Ectodermal cell (in vitro differentiated cells): ENCODE measurements at regions not wholly inside any gene's neighbourhood (a gene's known extent, or its start where the extent isn't known, plus 50 kb on each side); places are given as distances from the start of the nearest gene placed in this dataset.
"Not testable (repeated sequence)": the region's sequence is repeated elsewhere in the genome, so short reads cannot be mapped to it uniquely, and the experiment has no call there.

Experiments
- H3K27ac ChIP-seq: 2 replicates; pipeline ENCODE4 v1.7.0; 2013; ENCODE audit warnings: mild to moderate bottlenecking, low read depth, low read length; ENCODE audit not compliant: insufficient read depth, poor library complexity, severe bottlenecking
- H3K27me3 ChIP-seq: 2 replicates; pipeline ENCODE4 v1.7.0; 2013; ENCODE audit warnings: mild to moderate bottlenecking, low read length; ENCODE audit not compliant: insufficient read depth, control insufficient read depth, poor library complexity, severe bottlenecking
- H3K36me3 ChIP-seq: one replicate; pipeline ENCODE4 v1.7.0; 2013; ENCODE audit warnings: low read length; ENCODE audit not compliant: control insufficient read depth, insufficient read depth
- H3K4me1 ChIP-seq: one replicate; pipeline ENCODE4 v1.7.0; 2013; ENCODE audit warnings: low read length; ENCODE audit not compliant: control insufficient read depth, insufficient read depth
- H3K4me3 ChIP-seq: 2 replicates; pipeline ENCODE4 v1.7.0; 2013; ENCODE audit warnings: low read depth, low read length, control low read depth; ENCODE audit not compliant: insufficient read depth
- H3K9me3 ChIP-seq: 2 replicates; pipeline ENCODE4 v1.7.0; 2013; ENCODE audit warnings: mild to moderate bottlenecking, low read length, moderate library complexity; ENCODE audit not compliant: control insufficient read depth
- WGBS, 2 experiments: methylation state at CpG; one replicate each; pipeline ENCODE4 v1.1.7; 2013; ENCODE audit warnings: missing lambda C conversion rate in 2 of 2; 5-methylcytosine and 5-hydroxymethylcytosine counted together

DNA sequence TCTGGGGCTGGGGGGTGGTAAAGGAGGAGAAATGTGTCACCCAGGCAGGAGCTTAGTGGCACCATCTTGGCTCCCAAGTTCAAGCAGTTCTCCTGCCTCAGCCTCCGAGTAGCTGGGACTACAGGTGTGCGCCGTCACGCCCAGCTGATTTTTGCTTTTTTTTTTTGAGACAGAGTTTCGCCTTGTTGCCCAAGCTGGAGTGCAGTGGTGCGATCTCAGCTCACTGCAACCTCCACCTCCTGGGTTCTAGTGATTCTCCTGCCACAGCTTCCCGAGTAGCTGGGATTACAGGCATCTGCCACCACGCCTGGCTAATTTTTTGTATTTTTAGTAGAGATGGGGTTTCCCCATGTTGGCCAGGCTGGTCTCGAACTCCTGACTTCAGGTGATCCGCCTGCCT lies 82.1 kb upstream of the METTL9 start:
- WGBS, 2 experiments: 83 to 89% methylated on average over 7 to 9 of the region's 10 CpGs
- not testable (repeated sequence) for H3K27me3 ChIP-seq, H3K4me3 ChIP-seq, H3K36me3 ChIP-seq, H3K27ac ChIP-seq, H3K4me1 ChIP-seq, H3K9me3 ChIP-seq

DNA sequence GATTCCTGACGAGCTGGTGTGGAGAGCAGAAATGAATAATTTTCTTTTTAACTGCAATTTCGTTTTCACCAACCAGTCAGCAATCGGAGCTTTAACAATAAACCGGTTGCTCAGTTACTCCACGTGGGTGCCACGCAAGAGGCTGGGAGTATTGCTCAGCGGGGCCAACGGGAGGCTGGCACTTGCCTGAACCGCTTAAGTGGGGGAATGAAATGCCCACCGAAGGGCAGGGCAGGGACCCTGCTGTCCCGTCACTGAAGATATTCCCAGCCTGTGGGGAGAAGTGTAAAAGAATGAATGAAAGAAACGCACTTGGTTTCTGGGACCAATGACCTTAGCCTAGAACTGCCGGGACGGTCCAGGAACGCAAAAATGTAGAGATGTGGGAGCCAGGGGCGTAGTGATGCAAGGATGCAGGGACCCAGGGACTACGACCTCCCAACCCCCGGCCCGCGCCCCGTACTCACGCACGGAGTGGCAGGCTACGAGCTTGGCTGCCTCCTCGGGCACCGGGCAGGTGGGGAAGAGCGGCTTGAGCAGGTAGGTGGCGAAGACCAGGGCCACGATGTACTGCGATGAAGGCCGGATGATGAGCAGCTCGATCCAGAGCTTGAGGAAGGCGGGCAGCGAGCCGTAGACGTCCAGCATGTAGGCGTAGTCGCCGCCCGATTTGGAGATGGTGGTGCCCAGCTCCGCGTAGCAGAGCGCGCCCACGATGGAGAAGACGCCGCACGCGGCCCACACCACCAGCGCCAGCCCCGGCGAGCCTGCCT lies 79.8 kb upstream of the METTL9 start:
- H3K27me3 ChIP-seq, H3K36me3 ChIP-seq, H3K9me3 ChIP-seq, H3K27ac ChIP-seq: not testable (repeated sequence)
- WGBS, 2 experiments: 0% methylated on average over 39 to 46 of the region's 52 CpGs
- H3K4me3 ChIP-seq: peak overlapping the region; percentile 68
- H3K4me1 ChIP-seq: peaks cover 13% of the 10 kb centered on the region

DNA sequence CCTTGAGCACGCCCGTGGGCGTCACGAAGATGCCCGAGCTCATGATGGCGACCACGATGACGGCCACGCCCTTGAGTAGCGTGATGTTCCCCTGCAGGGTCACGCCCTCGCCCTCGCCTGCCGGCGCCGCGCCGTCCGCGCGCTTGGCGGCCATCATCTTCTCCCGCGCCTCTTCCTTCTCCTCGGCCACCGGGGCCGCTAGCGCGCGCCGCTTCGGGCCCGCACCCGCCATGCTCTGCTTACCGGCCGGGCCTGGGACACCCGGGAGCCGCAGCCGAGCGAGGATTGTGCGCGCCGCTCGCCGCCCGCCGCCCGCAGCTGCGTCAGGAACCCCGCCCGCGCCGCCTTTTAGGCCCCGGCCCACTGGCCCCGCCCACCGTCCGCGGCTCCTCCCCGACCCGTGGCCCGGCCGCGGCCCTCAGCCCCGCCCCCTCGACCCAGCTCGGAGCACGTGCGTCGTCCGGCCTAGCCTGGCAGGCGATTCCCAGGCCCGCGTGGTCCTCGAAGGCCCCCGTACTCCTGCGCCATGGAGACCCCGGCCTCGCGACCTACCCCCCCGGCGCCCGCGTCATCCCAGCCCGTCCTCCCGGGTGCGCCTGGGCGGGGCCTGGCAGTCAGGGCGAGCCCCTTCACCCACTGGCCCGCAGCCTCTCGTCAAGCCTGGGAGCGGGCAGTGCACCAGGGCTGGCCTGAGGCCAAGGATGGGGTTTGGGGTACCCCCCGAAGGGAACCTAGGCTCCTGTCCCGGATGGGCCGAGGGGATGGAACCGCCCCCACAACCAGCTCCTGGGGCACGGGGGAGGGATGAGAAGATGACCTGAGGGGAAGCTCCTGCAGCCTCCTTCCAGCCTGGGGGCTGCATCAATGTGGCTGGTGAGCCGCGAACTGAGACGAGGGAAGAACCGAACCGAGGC lies 79.0 kb upstream of the METTL9 start:
- H3K27me3 ChIP-seq, H3K9me3 ChIP-seq, H3K36me3 ChIP-seq: not testable (repeated sequence)
- 0% methylated on average over 91 to 94 of the region's 101 CpGs for WGBS, 2 experiments
- Histone ChIP-seq H3K4me3 (peak overlapping the region; percentile 68), H3K27ac (peak overlapping the region; percentile 97), H3K4me1 (peaks cover 16% of the 10 kb centered on the region)

DNA sequence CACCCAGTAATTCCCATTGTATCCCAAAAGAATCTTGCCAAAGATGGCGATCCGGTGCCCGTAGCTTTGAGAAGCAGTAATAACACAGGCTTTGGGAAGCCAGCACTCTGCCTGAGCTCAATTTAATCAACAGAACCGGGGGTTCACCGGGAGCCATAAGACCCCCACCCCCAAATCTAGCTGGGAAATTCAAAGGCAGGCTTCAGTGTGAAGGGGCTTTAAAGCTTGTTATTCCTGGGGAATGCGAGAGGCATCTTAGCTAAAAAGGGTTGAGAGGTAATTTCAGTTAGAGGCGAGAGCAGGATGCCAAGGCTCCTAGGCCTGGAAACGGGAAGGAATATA lies 78.4 kb upstream of the METTL9 start:
- H3K27ac ChIP-seq: peak overlapping the region; percentile 97
- not testable (repeated sequence) for H3K27me3 ChIP-seq, H3K9me3 ChIP-seq, H3K36me3 ChIP-seq
- peak overlapping the region; percentile 68 for H3K4me3 ChIP-seq
- 4 to 9% methylated on average over 6 to 7 of the region's 8 CpGs for WGBS, 2 experiments
- peaks cover 23% of the 10 kb centered on the region for H3K4me1 ChIP-seq

DNA sequence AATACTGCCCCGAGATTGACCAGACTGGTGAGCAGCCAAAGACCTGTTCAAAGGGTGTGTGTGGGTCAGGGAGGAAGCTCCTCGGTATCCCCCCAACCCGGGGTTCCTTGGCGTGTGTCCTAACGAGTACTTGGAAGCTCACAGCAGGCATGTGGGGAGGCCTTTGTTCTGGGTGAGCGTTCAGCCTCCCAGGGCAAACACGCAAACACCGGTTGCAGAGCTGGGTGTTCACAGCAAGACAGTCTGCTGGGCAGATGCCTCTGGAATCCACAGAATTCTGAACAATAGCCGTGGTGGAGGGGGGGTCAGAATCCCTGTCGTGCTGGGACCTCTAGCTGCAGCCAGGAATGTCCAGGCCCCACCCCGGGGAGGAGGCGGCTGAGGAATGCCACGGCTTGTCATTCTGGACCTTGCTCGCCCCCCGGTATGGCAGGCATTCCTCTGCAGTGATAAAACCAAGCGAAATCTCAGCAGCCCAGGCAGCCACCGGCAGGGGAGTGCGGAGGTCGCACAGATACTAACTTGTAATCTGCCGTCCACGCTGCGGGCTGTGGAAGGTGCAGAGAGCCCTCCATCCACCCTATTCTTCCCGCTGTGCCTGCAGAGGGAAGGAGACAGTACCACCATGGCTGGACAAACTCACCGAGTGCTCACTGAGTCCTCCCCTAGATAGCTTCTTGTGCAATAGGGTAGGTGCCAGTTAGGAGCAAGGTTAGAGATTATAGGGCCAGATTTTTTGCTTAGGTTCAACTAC lies 77.8 kb upstream of the METTL9 start:
- peaks cover 26% of the 10 kb centered on the region for H3K4me1 ChIP-seq
- WGBS, 2 experiments: 1% methylated on average over 23 to 24 of the region's 24 CpGs
- not testable (repeated sequence) for H3K27me3 ChIP-seq, H3K36me3 ChIP-seq, H3K9me3 ChIP-seq
- peak overlapping the region; percentile 68 for H3K4me3 ChIP-seq
- peak overlapping the region; percentile 97 for H3K27ac ChIP-seq

DNA sequence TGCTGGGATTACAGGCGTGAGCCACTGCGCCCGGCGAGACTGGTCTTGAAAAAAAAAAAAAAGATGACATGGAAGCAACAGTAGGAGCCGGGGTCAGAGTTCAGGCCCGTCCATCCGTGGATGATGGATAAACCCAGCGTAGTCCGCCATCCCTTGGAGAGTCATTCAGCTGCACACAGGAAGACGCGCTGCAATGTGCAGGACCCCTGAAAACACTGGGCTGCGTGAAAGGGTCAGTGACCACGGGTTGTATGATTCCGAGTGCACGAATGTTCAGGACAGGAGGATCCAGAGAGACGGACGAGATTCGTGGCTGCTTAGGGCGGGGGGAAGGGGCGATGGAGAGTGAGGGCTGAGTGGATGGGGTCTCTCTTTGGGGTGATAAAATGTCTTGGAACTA lies 76.5 kb upstream of the METTL9 start:
- H3K4me1 ChIP-seq: peaks cover 36% of the 10 kb centered on the region
- not testable (repeated sequence) for H3K27me3 ChIP-seq, H3K4me3 ChIP-seq, H3K36me3 ChIP-seq, H3K9me3 ChIP-seq, H3K27ac ChIP-seq
- WGBS, 2 experiments: 94 to 95% methylated on average over 19 to 20 of the region's 20 CpGs

DNA sequence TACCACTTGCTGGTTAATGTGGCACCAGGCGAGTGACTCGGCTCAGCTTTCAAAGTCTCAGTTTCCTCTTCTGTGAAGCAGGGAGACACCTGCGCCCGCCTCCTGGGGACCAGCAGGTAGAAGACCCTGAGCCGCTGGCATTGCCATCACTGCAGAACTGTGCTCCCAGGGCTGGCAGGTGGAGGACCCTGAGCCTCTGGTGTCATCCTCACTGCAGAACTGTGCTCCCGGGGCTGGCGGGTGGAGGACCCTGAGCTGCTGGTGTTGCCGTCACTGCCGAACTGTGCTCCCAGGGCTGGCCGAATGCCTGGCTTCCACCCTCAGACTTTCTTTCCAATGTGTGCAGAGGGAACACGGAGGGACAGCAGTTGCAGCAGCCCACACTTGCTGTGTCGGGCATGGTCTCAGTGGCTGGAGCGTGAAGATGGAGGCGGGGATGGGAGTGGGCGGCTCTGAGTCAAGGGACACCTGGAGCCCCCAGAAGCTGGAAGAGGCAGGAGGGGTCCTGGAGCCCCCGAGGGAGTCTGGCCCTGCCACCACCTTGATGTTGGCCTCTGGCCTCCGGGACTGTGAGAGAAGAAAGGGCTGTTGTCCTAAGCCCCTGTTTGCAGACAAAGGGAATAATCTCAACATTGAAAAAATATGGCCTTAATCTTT lies 75.8 kb upstream of the METTL9 start:
- WGBS, 2 experiments: 92 to 93% methylated on average over 17 of the region's 17 CpGs
- H3K27me3 ChIP-seq: no peaks in the 10 kb centered on the region
- no peak overlapping the region for H3K27ac ChIP-seq
- no peaks in the 10 kb centered on the region for H3K36me3 ChIP-seq
- no peaks in the 10 kb centered on the region for H3K9me3 ChIP-seq
- no peak overlapping the region for H3K4me3 ChIP-seq
- peaks cover 36% of the 10 kb centered on the region for H3K4me1 ChIP-seq

DNA sequence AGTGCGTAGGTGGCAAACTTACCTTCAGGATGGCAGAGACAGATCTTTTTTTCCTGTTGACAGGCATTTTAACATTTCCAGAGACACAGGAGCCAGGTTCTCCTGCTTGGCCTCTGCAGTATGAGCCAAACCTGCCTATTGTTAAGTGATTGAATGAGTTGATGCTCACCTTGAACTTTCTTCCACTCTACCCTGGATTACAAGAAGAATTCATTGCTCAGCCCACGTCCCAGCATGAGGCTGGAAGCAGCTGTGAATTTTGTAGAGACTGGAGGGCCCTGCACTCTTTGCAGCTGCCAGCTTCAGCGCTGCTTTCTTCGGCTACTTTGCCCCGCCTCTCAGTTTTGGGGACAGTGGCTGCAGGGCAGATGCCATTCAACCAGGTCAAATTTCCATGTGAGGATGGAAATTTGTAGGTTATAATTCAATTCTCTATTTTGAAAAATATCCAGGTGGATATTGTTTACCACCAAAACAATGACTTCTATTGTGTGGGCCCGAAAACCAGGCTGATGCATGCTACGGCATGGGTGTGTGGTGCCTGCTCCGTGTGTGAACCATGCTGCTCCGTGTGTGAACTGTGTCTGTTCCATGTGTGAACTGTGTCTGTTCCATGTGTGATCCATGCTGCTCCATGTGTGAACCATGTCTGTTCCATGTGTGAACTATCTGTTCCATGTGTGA lies 75.2 kb upstream of the METTL9 start:
- H3K27ac ChIP-seq: no peak overlapping the region
- H3K27me3 ChIP-seq: no peaks in the 10 kb centered on the region
- H3K9me3 ChIP-seq: no peaks in the 10 kb centered on the region
- H3K36me3 ChIP-seq: no peaks in the 10 kb centered on the region
- H3K4me3 ChIP-seq: no peak overlapping the region
- WGBS, 2 experiments: 77 to 79% methylated on average over 9 of the region's 9 CpGs
- peaks cover 36% of the 10 kb centered on the region for H3K4me1 ChIP-seq

DNA sequence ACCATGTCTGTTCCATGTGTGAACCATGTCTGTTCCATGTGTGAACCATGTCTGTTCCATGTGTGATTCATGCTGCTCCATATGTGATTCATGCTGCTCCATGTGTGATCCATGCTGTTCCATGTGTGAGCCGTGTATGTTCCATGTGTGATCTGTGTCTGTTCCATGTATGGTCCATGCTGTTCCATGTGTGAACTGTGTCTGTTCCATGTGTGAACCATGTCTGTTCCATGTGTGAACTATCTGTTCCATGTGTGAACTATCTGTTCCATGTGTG lies 74.7 kb upstream of the METTL9 start:
- not testable (repeated sequence) for H3K27ac ChIP-seq, H3K9me3 ChIP-seq, H3K36me3 ChIP-seq, H3K4me3 ChIP-seq, H3K27me3 ChIP-seq
- 94 to 98% methylated on average over 1 of the region's 1 CpG for WGBS, 2 experiments
- peaks cover 36% of the 10 kb centered on the region for H3K4me1 ChIP-seq
